ENCODE measurements at regions not wholly inside any gene's neighbourhood (a gene's known extent, or its start where the extent isn't known, plus 50 kb on each side); places are given as distances from the start of the nearest gene placed in this dataset.

DNA sequence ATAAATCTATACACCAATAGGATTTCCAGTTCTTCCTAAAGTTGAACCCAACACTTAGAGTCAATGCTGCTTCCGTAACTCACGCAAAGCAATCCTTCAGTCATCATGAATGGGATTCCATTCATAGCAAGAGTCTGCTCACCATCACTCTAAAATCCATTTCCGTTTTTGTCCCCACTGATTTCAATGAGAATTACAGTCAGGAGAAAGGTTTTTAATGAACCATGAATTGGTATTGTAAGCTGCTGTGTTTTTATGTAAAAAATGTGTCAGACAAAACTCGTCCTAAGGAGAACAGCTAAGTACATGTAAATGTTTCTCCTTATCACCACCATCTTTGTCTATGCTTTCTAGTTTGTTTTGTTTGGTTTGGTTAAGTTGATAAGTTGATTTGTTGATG lies 391.5 kb downstream of the IRS1 start:
- in situ Hi-C loops (cut with HindIII; ENCODE audit: low sequenced_read_pairs): no loop called here

DNA sequence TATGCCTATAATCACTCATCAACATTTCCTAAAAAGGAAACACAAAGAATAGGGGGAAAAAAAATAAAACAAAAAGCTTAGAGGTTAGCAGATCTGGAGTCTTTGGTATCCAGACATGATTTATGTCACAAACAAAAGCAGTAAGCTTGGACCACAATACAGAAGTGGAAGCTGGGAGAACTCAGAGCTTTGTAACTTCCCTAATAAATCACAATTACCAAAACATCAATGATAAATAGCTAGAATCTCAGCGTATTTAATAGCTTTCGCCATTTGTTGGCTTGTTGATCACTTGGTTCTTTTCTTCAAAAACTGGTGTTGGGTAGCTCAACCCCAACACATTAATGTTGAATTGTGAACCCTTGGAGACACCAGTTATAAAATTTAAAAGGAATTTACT lies 392.5 kb downstream of the IRS1 start:
- in situ Hi-C loops (cut with HindIII; ENCODE audit: low sequenced_read_pairs): no loop called here

DNA sequence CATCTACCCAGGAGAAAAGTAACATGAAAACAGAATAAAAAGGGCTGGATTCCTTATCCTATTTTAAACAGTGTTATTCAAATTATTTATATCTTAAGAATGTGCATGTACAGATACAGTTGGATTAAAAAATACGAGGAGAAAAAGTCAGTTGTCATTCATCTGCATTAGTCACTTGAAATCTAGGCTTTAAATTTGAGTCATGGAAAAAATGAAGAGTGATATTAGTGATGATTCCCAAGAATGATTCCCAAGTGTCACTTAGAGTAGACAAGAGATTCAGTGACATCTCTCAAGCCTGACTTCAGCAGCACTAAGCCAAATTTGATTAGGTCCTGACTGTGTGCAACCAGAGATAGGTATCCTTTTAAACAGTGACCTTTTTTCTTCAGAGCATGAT lies 394.2 kb downstream of the IRS1 start:
- in situ Hi-C loops (cut with HindIII; ENCODE audit: low sequenced_read_pairs): no loop called here

DNA sequence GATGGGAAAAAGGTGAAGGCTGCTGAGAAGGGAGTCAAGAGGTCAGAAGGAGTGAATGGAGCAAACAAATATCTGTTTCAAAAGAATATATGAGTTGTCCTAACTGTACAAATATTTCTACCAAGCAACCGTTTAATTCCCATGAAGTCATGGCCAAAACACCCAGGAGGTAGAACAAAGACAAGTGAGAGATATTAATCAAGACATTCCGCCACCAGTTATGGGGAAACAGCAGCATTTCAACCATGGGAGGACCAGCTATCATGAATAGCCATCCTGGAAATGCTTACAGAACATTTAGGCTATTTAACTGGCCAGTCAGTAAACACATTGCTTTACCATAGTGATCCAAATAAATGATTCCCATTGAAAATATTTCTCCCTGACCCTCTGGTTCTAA lies 396.3 kb downstream of the IRS1 start:
- in situ Hi-C loops (cut with HindIII; ENCODE audit: low sequenced_read_pairs): no loop called here

DNA sequence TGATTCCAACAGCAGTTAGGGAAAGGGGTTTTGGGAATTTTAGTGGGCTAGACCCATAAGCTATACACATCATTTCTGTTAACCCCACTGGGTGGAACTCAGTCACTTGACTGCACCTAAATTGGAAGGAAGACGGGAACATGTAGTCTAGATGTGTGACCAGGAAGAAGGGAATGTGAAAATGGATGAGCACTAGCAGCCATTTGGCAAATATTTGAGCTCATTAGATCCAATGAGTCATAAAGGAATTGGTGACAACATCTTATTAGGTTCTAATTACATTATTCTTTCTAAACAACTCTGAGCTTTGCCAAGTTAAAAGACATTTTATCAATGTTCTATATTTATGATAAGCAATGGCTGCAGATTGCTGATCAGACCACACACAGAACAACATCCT lies 400.6 kb downstream of the IRS1 start:
- in situ Hi-C loops (cut with HindIII; ENCODE audit: low sequenced_read_pairs): no loop called here

DNA sequence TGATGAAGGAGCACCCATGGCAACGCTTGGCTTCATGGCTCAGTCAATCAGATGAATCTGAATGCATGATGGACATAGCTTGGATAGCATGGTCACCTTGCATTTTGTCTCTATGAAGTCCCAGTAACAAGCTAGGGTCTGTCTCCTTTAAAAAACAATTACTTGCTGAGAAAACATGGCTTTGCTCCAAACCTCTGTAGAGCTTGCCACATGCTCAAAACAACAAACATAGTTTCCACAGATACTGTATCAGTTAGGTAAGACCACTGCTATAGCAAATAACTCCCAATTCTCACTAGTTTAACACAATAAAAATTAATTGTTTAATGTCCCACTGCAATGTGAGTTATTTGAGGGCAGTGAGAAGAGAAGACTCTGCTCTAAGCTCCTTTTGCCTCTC lies 401.0 kb downstream of the IRS1 start:
- in situ Hi-C loops (cut with HindIII; ENCODE audit: low sequenced_read_pairs): no loop called here

DNA sequence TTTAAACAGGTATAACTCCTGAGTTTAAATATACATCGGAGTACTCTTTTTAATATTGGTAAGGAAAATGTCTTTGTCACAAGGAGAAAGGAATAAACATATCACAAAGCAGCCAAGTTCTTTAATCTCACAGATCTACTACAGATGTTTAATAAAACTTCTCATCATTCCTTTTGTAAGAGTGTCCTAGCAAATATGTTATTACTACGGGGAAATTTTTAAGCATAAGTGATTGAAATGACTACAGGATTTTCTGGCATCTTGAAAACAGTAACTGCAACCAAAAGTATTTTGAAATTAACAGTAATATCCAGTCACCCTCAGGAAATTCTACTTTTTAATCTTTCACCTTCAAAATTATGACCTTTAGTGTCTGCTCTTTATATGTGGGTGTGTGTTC lies 403.1 kb downstream of the IRS1 start:
- in situ Hi-C loops (cut with HindIII; ENCODE audit: low sequenced_read_pairs): no loop called here

DNA sequence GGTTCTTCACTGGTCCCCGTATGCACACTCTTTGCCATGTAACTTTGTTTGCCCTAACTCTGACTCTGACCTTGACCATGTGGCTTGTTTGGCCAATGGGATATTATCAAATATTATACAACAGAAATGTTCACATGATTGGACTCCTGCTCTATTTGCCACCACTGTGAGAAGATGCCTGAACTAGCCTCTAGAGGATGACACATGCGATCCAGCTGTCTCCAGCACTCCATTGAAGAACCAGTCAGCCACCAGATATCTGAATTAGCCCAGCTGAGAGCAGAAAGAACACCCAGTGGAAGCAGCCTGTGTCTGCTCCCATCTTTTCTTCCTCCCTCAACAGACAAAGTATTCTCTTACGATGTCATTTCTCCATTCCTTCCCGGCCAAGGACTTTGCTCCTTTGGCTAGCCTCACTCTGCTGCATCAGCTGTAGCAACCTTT lies 412.1 kb downstream of the IRS1 start:
- in situ Hi-C loops (cut with HindIII; ENCODE audit: low sequenced_read_pairs): no loop called here

DNA sequence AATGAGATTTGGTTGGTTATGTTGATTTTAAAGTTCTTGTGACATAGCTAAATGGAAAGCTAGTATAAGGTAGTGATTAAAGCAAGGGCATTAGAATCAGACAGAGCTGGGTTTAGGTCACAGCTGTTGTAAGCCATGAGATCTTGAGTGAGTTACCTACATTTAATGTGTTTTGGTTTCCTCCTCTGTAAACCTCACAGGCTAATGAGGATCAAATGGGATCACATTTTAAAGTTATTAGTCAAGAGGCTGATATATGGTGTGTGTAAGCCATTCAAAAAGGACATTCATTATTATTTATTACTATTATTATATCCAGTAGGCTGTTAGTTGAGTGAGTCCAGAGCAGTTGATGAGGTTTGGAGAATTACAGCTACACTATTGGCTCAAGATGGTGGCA lies 416.2 kb downstream of the IRS1 start:
- in situ Hi-C loops (cut with HindIII; ENCODE audit: low sequenced_read_pairs): no loop called here

DNA sequence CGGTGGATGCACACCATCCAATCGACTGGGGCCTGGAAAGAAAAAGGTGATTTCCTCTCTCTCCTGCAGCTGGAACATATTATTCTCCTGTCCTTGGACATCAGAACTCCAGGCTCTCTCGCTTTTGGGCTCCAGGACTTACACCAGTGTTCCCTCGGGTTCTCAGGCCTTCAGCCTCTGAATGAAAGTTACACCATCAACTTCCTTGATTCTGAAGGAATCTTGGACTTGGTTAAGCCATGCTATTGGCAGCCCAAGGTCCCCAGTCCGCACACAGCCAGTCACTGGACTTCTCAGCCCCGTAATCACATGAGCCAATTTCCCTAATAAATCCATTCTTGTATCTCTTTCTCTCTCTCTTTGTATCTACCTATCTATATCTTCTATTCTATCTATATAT lies 418.9 kb downstream of the IRS1 start:
- in situ Hi-C loops (cut with HindIII; ENCODE audit: low sequenced_read_pairs): no loop called here

DNA sequence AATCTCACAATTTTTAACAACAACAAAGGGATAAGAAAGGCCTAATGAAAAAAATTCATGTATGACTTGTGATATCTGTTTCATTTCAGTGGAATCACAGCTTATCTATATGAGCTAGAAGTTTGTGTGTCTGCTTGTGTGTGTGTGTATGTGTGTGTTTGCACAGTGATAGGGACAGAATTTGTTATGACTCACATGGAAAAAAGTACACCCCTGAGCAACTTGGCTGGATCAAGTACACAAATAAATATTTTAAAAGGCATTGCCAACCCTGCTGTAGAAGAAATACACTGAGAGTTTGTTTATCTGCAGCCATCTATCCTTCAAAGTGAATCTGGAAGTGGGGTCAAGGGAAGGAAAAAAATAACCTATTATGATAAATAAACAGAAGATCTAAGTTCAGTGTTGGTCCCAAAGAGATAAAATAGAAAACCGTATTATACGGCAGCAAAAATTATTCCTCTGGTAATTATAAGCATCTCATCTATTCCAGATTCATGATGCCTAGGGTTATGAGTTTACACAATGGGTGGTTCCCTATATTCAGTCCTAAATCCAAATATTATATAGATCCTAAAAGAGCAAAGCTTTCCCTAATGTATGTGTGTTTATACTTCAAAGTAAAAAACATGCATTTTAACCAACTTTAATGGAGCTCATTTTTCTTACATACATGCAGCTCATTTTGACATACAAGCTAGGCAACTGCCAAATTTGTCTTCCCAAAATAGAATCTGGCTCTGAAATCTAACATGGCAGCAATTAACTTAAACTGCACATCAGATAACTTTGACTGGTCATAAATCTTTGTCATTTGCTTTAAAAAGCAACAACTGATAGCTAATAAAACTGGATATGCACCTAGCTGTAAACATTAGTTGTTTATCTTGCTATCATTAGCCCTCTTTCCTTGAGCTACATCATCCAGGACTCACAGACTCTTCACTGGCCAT lies 420.6 kb downstream of the IRS1 start:
- in situ Hi-C loops (cut with HindIII; ENCODE audit: low sequenced_read_pairs): no loop called here

DNA sequence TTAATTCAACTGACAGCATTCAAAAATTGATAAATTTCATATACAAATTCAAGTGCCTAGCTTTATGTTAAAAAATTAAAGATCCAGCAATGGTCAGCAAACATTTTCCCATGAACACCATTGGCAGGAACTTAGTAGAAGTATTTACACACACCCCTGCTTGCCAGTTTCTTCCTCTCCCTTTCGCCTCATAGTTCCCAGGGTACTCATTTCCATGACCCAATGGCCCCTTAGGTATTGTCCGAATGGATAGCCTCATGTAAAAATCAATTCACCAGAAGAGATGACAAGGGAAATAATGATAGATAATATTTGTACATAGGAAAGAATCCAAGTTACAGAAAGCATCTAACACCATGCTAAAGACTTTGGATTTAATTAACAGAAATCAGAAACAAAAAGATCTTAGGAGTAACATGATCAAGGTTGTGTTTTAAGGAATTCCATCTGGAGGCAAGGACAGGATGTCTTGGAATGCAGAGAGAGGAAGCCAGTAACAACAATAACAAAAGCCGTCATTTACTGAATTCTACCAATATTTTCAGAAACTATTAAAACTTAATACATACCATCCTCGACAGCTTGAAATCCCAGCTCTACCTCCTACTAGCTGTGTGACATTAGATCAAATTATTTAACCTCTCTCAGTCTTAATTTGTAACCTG lies 423.0 kb downstream of the IRS1 start:
- in situ Hi-C loops (cut with HindIII; ENCODE audit: low sequenced_read_pairs): no loop called here

DNA sequence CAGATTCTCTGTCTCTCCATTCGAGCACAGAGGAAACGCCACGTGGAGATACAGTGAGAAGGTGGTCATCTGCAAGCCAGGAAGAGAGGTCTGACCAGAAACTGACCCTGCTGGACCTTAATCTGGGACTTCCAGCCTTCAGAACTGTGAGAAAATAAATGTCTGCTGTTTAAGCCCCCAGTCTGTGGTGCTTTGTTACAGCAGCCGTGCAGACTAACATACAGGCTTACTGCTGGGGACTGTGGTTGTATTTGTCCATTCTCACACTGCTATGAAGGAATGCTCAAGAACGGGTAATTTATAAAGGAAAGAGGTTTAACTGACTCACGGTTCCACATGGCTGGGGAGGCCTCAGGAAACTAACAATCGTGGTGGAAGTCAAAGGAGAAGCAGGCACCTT lies 432.7 kb downstream of the IRS1 start:
- in situ Hi-C loops (cut with HindIII; ENCODE audit: low sequenced_read_pairs): no loop called here

DNA sequence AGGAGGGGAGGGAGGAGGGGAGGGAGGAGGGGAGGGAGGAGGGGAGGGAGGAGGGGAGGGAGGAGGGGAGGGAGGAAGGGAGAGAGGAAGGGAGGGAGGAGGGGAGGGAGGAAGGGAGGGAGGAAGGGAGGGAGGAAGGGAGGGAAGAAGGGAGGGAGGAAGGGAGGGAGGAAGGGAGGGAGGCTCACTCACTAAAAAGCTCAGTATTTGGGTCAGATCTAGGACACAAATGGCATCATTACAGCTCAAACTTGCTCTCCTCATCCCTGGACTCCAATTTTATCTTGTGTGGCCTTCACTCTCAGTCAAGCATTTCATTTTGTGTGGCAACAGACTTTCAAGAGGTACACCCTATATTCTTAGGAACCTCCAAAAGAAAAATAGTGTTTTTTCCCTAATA lies 435.4 kb downstream of the IRS1 start:
- in situ Hi-C loops (cut with HindIII; ENCODE audit: low sequenced_read_pairs): no loop called here

DNA sequence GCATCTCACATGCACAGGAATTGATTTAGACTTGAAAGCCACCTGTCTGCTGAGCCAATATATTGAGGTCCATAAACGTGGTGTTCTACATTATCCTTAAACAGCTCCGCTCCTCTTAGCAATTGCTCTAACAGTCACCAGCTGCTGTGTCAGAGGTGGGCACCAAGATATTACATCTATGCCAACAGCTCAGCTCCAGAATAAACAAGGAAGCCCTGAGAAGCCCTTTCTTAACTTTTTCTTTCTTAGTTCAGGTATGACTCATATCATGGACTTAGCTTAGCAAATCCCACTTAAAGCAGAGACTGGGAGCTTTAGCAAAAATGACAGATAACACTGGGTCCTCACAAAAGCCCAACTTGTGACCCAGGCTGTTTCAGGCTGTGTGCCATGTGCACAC lies 436.6 kb downstream of the IRS1 start:
- in situ Hi-C loops (cut with HindIII; ENCODE audit: low sequenced_read_pairs): no loop called here

DNA sequence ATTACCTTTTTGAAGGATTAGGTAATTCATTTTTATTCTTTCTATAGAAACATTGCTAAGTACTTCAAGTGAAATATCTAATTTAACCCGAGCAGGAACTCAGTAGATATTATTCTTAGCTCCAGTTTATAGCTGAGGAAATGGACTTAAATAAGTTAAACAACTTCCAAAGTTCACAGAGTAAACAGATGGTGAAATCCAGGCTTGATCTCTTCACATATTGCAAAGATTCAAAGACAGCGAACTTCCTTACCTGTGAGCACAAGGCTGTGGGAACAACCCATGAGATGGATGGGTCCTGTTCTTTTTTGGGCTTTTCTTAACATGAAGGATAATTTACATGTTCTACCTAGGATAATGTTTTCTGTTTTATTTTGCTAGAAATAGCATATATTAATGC lies 439.0 kb downstream of the IRS1 start:
- in situ Hi-C loops (cut with HindIII; ENCODE audit: low sequenced_read_pairs): no loop called here

DNA sequence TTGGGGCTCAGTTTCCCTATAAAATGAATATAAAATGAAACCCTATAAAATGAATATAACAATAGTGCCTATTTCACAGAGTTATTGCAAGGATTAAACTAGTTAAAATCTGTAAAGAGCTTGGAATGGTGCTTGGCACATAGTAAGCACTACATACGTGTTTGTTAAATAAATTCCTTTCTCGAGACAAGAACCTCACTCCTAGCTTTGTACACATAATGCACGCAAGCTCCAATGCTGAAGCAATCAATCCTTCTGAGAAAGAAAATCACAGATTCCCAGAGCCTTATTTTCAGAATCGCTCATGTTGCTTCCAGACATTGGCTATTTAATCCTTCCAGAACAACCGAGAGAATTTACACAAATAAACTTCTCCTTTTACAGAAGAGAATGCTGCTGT lies 440.9 kb downstream of the IRS1 start:
- in situ Hi-C loops (cut with HindIII; ENCODE audit: low sequenced_read_pairs): no loop called here

DNA sequence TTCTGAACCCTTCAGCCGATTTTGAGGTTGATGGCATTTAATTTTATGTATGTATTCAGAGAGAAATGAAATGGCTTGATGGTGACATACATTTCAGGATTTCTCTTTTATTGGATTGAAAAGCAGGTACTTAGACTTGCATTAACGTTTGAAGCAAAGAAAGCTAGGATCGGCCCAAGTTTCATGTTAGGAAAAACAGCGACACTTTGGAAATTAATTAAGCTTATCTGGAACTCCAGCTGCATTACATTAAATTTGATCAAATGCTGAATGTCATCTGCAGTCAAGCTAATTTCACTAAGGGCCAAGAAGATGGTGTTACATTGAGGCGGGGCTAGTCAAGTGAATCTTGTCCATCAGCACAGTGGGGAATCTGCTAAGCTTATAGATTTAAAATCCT lies 441.8 kb downstream of the IRS1 start:
- in situ Hi-C loops (cut with HindIII; ENCODE audit: low sequenced_read_pairs): no loop called here

DNA sequence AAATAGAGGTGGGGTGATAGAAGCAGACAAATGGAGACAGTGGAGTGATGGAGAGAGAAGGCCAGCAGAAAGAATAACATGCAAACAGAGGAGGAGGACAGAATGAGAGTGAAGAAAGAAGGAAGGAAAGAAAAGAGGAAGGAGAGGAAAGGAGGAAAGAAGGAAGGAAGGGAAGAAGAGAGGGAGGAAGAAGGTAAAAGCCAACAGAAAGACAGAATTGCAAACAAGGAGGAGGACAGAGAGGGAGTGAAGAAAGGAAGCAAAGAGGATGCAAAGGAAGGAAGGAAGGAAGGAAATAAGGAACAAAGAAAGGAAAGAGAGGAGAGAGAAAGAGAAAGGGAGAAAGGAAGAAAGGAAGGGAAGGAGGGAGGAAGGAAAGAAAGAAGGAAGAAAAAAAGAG lies 444.0 kb downstream of the IRS1 start:
- in situ Hi-C loops (cut with HindIII; ENCODE audit: low sequenced_read_pairs): no loop called here

DNA sequence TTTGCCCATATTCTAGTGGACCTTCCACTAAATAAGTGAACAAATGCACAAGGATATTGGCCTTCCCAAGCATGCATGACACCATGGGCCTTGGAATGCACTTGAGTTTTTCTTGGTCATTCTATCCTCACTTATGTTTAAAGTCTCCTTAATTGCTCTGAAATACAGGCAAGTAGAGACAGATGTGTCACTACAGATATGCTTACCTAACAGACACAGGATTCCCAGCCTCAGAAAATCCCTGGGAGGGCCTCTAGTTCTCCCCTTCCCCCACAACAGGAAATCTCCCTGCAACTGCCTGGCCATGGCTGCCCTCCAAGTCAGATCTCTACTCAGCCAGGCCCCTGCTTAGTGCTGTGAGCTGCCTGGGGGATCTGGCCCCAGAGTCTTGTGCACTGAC lies 445.2 kb downstream of the IRS1 start:
- in situ Hi-C loops (cut with HindIII; ENCODE audit: low sequenced_read_pairs): no loop called here

DNA sequence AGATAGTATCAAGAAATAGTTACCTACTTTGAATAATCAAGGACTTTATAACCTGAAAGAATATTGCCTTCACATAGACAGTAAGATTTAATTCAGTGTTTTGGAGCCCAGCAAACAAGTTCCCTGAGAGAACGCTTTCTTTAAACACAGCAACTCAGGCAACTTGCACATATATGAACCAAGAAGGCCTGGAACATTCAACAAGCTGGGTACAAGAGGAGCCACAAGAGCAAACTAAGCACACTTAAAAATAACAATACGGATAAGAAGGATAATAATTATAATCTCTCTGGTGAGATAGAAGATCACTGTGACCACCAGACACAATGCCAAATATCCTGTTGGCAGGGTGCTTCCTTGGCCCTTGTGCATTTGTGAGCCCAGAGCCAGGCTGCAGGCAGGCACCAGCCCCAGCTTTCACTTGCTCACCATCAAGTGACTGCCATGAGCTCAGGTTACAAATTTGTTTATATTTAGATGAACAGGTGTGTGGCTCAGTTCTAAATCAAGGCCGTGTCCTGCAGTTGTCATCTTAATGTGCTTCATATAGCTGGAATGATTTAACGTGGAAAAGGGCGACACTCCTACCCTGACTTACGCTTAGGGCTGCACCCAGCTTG lies 446.6 kb downstream of the IRS1 start:
- in situ Hi-C loops (cut with HindIII; ENCODE audit: low sequenced_read_pairs): no loop called here

DNA sequence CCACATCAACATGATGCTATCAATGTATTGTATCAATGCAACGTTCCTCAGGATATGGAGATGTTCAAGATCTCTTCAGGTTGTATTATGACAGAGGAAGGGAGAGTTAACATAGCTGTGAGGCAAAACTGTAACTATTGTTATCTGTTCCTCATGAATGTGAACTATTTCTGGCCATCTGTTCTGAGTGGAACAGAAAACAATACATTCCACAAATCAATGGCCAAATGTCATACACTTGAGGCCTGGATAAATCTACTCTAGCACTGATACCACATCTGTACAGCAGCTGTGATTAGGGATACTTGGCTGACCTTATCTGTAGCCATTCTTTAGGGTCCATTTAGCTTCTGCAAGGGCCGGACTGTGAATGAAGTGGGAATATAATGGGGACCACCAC lies 447.9 kb downstream of the IRS1 start:
- in situ Hi-C loops (cut with HindIII; ENCODE audit: low sequenced_read_pairs): no loop called here

All from endothelial cell of hepatic sinusoid (primary cell).